GM10248 (cell line): ENCODE measurements at regions not wholly inside any gene's neighbourhood (a gene's known extent, or its start where the extent isn't known, plus 50 kb on each side); places are given as distances from the start of the nearest gene placed in this dataset.

Experiments
- CTCF ChIA-PET: fragments of 300-600 bp; sonication (Branson Sonifier 250); formaldehyde crosslinking; extraction: SDS; loops from one replicate; lab custom pipeline; 2021; ENCODE audit warnings: antibody characterized with exemption; lab: Yijun Ruan, JAX
- POLR2A ChIA-PET: fragments of 350-650 bp; sonication (Branson Sonifier 250); formaldehyde crosslinking; extraction: SDS; loops from one replicate; lab custom pipeline; 2020; ENCODE audit warnings: antibody characterized with exemption; lab: Yijun Ruan, JAX
- DNase-seq: peaks from one replicate; pipeline ENCODE4 v3.0.0; 2012; ENCODE audit errors: extremely low spot score
- CTCF ChIP-seq: IDR thresholded peaks from 2 replicates; pipeline ENCODE4 v1.5.1; 2012; ENCODE audit warnings: mild to moderate bottlenecking, low read depth; ENCODE audit errors: extremely low read depth, missing control alignments, control extremely low read depth

- DNase-seq = peak; percentile 0
- TF ChIP-seq CTCF = no peak
- ChIA-PET CTCF (no interaction called here), POLR2A (no interaction called here)
These were observed 210.9 kb upstream of the DDX18 start for GRCh38 chr2:117603567-117603966.

- no peak for DNase-seq
- CTCF ChIA-PET = no interaction called here
- POLR2A ChIA-PET = no interaction called here
- no peak for TF ChIP-seq CTCF
These were observed 207.3 kb upstream of the DDX18 start for GRCh38 chr2:117607202-117607601.

GRCh38 chr2:117613101-117613500 lies 201.4 kb upstream of the DDX18 start:
- ChIA-PET POLR2A (no interaction called here), CTCF (no interaction called here)
- no peak for DNase-seq
- no peak for TF ChIP-seq CTCF

- TF ChIP-seq CTCF = no peak
- ChIA-PET POLR2A (no interaction called here), CTCF (no interaction called here)
- no peak for DNase-seq
These were observed 200.2 kb upstream of the DDX18 start for GRCh38 chr2:117614296-117614695.

- POLR2A ChIA-PET = no interaction called here
- no peak for TF ChIP-seq CTCF
- CTCF ChIA-PET = no interaction called here
- no peak for DNase-seq
These were observed 199.5 kb upstream of the DDX18 start for GRCh38 chr2:117614823-117615534.

GRCh38 chr2:117618607-117619006 lies 195.9 kb upstream of the DDX18 start:
- ChIA-PET CTCF (no interaction called here), POLR2A (no interaction called here)
- no peak for TF ChIP-seq CTCF
- DNase-seq = no peak
